MM.1S (cell line): ENCODE measurements at regions not wholly inside any gene's neighbourhood (a gene's known extent, or its start where the extent isn't known, plus 50 kb on each side); places are given as distances from the start of the nearest gene placed in this dataset.

Source experiments
- DNase-seq: peaks from one replicate; pipeline ENCODE4 v3.0.0-alpha.2; 2015
- H2AFZ ChIP-seq: fragments of 300-600 bp; sonication (generic); 2 replicates; pipeline ENCODE4 v1.6.0; 2016; ENCODE audit warnings: antibody characterized with exemption, low read length
- H3F3A ChIP-seq: fragments of 300-600 bp; sonication (generic); 2 replicates; pipeline ENCODE4 v1.6.1; 2016; ENCODE audit warnings: mild to moderate bottlenecking, antibody characterized with exemption, low read length, moderate library complexity, mixed read lengths; ENCODE audit not compliant: insufficient read depth
- H3K27ac ChIP-seq: fragments of 300-600 bp; sonication (generic); 2 replicates; pipeline ENCODE4 v1.5.1; 2016; ENCODE audit warnings: mild to moderate bottlenecking, low read length
- H3K27me3 ChIP-seq: fragments of 300-600 bp; sonication (generic); replicated peaks from 2 replicates; pipeline ENCODE4 v1.6.0; 2016; ENCODE audit warnings: low read length; ENCODE audit not compliant: insufficient read depth
- H3K36me3 ChIP-seq: fragments of 300-600 bp; sonication (generic); replicated peaks from 2 replicates; pipeline ENCODE4 v1.6.1; 2016; ENCODE audit warnings: mild to moderate bottlenecking, low read length, mixed read lengths; ENCODE audit not compliant: insufficient read depth
- H3K4me1 ChIP-seq: fragments of 300-600 bp; sonication (generic); 2 replicates; pipeline ENCODE4 v1.6.1; 2016; ENCODE audit warnings: low read length, mixed read lengths
- H3K4me2 ChIP-seq: fragments of 300-600 bp; sonication (generic); 2 replicates; pipeline ENCODE4 v1.6.0; 2016; ENCODE audit warnings: low read depth, low read length
- H3K4me3 ChIP-seq: fragments of 300-600 bp; sonication (generic); 2 replicates; pipeline ENCODE4 v1.5.1; 2016; ENCODE audit warnings: low read length, mixed read lengths
- H3K79me2 ChIP-seq: fragments of 300-600 bp; sonication (generic); 2 replicates; pipeline ENCODE4 v1.6.1; 2016; ENCODE audit warnings: mixed run types, low read length, mixed read lengths
- H3K9ac ChIP-seq: fragments of 300-600 bp; sonication (generic); 2 replicates; pipeline ENCODE4 v1.6.1; 2016; ENCODE audit warnings: low read length, mixed read lengths
- H3K9me2 ChIP-seq: fragments of 300-600 bp; sonication (generic); replicated peaks from 2 replicates; pipeline ENCODE4 v1.6.1; 2016; ENCODE audit warnings: mild to moderate bottlenecking, low read length, mixed read lengths; ENCODE audit not compliant: insufficient read depth
- H3K9me3 ChIP-seq: fragments of 300-600 bp; sonication (generic); replicated peaks from 2 replicates; pipeline ENCODE4 v1.6.1; 2016; ENCODE audit warnings: mild to moderate bottlenecking, low read length, mixed read lengths; ENCODE audit not compliant: insufficient read depth
- H4K20me1 ChIP-seq: fragments of 300-600 bp; sonication (generic); 2 replicates; pipeline ENCODE4 v1.6.1; 2016; ENCODE audit warnings: mild to moderate bottlenecking, low read length, moderate library complexity, mixed read lengths; ENCODE audit not compliant: insufficient read depth
- CTCF ChIP-seq: fragments of 300-600 bp; sonication (generic); IDR thresholded peaks from 2 replicates; pipeline ENCODE4 v1.5.1; 2016; ENCODE audit warnings: antibody characterized with exemption, low read length, mixed read lengths
- EZH2 ChIP-seq: fragments of 300-600 bp; sonication (generic); optimal IDR thresholded peaks from 2 replicates; pipeline ENCODE3; 2017; ENCODE audit warnings: low read depth, mild to moderate bottlenecking, antibody characterized with exemption, low read length, mixed read lengths
- EZH2phosphoT487 ChIP-seq: fragments of 300-600 bp; sonication (generic); IDR thresholded peaks from 2 replicates; pipeline ENCODE4 v1.6.1; 2018; ENCODE audit warnings: antibody characterized with exemption, low read length

- no peaks in the 10 kb centered on the region for H3K4me1 ChIP-seq
- no peaks in the 10 kb centered on the region for H3K79me2 ChIP-seq
- no peak overlapping the region for H3K27ac ChIP-seq
- no peaks in the 10 kb centered on the region for H3K9me2 ChIP-seq
- H3F3A ChIP-seq = no peaks in the 10 kb centered on the region
- no peaks in the 10 kb centered on the region for H3K9me3 ChIP-seq
- no peak for DNase-seq
- no peak overlapping the region for H3K4me2 ChIP-seq
- no peaks in the 10 kb centered on the region for H3K36me3 ChIP-seq
- no peaks in the 10 kb centered on the region for H3K27me3 ChIP-seq
- H3K4me3 ChIP-seq = no peak overlapping the region
- H2AFZ ChIP-seq = no peak overlapping the region
- no peak overlapping the region for H3K9ac ChIP-seq
- no peak for TF ChIP-seq CTCF
- TF ChIP-seq EZH2 = no peak
- no peak for TF ChIP-seq EZH2phosphoT487
- H4K20me1 ChIP-seq = no peaks in the 10 kb centered on the region
Measured at GRCh38 chr9:93825348-93826115, 129.6 kb downstream of the BARX1 start.

GRCh38 chr9:93824386-93825294 is 130.5 kb downstream of the BARX1 start:
- Histone ChIP-seq H4K20me1 (no peaks in the 10 kb centered on the region), H3K9ac (no peak overlapping the region), H3K27ac (no peak overlapping the region), H2AFZ (no peak overlapping the region), H3K9me3 (no peaks in the 10 kb centered on the region), H3K36me3 (no peaks in the 10 kb centered on the region), H3F3A (no peaks in the 10 kb centered on the region), H3K4me3 (no peak overlapping the region), H3K79me2 (no peaks in the 10 kb centered on the region), H3K4me1 (no peaks in the 10 kb centered on the region), H3K9me2 (no peaks in the 10 kb centered on the region), H3K4me2 (no peak overlapping the region), H3K27me3 (no peaks in the 10 kb centered on the region)
- DNase-seq = no peak
- TF ChIP-seq EZH2 = no peak
- TF ChIP-seq EZH2phosphoT487 = no peak
- no peak for TF ChIP-seq CTCF

GRCh38 chr9:93823245-93824072 is 131.7 kb downstream of the BARX1 start:
- no peak for DNase-seq
- Histone ChIP-seq H3F3A (no peaks in the 10 kb centered on the region), H3K27ac (no peak overlapping the region), H3K4me1 (no peaks in the 10 kb centered on the region), H3K9me2 (no peaks in the 10 kb centered on the region), H3K9me3 (no peaks in the 10 kb centered on the region), H3K36me3 (no peaks in the 10 kb centered on the region), H3K27me3 (no peaks in the 10 kb centered on the region), H2AFZ (no peak overlapping the region), H3K4me3 (no peak overlapping the region), H4K20me1 (no peaks in the 10 kb centered on the region), H3K9ac (no peak overlapping the region), H3K4me2 (no peak overlapping the region), H3K79me2 (no peaks in the 10 kb centered on the region)
- TF ChIP-seq EZH2 (no peak), EZH2phosphoT487 (no peak), CTCF (no peak)
